CD4-positive, alpha-beta T cell treated with Interleukin-6 for 4 hours (primary cell): ENCODE measurements at regions not wholly inside any gene's neighbourhood (a gene's known extent, or its start where the extent isn't known, plus 50 kb on each side); places are given as distances from the start of the nearest gene placed in this dataset.

ENCODE experiments used
- DNase-seq: peaks from one replicate; pipeline ENCODE4 v3.0.0-alpha.2; 2020; ENCODE audit warnings: mixed read lengths

GRCh38 chr12:115341442-115341841 lies 657.5 kb upstream of the TBX3 start:
- no peak for DNase-seq

GRCh38 chr12:115338566-115339294 lies 654.8 kb upstream of the TBX3 start:
- DNase-seq = no peak

- no peak for DNase-seq
Observed at GRCh38 chr12:115337693-115338543, 653.9 kb upstream of the TBX3 start.

GRCh38 chr12:115336506-115336905 lies 652.5 kb upstream of the TBX3 start:
- no peak for DNase-seq

- DNase-seq = no peak
Observed at GRCh38 chr12:115335594-115335993, 651.6 kb upstream of the TBX3 start.

GRCh38 chr12:115335048-115335447 lies 651.1 kb upstream of the TBX3 start:
- no peak for DNase-seq

- no peak for DNase-seq
Observed at GRCh38 chr12:115332945-115333344, 649.0 kb upstream of the TBX3 start.

GRCh38 chr12:115325858-115326257 lies 641.9 kb upstream of the TBX3 start:
- DNase-seq = no peak

- no peak for DNase-seq
Observed at GRCh38 chr12:115324949-115325593, 641.1 kb upstream of the TBX3 start.

- no peak for DNase-seq
Observed at GRCh38 chr12:115323223-115323905, 639.4 kb upstream of the TBX3 start.

- no peak for DNase-seq
Observed at GRCh38 chr12:115322275-115322674, 638.3 kb upstream of the TBX3 start.

- DNase-seq = no peak
Observed at GRCh38 chr12:115320967-115321366, 637.0 kb upstream of the TBX3 start.

- no peak for DNase-seq
Observed at GRCh38 chr12:115320451-115320850, 636.5 kb upstream of the TBX3 start.

GRCh38 chr12:115319446-115320040 lies 635.6 kb upstream of the TBX3 start:
- DNase-seq = no peak

GRCh38 chr12:115313929-115314328 lies 630.0 kb upstream of the TBX3 start:
- DNase-seq = no peak

- DNase-seq = no peak
Observed at GRCh38 chr12:115312901-115313300, 628.9 kb upstream of the TBX3 start.

- DNase-seq = no peak
Observed at GRCh38 chr12:115311875-115312274, 627.9 kb upstream of the TBX3 start.

GRCh38 chr12:115308918-115309317 lies 624.9 kb upstream of the TBX3 start:
- DNase-seq = no peak

GRCh38 chr12:115306380-115306779 lies 622.4 kb upstream of the TBX3 start:
- no peak for DNase-seq

GRCh38 chr12:115305867-115306266 lies 621.9 kb upstream of the TBX3 start:
- DNase-seq = no peak

GRCh38 chr12:115305275-115305674 lies 621.3 kb upstream of the TBX3 start:
- no peak for DNase-seq

GRCh38 chr12:115303723-115304309 lies 619.8 kb upstream of the TBX3 start:
- no peak for DNase-seq
